SU-DHL-6 (cell line): ENCODE measurements at regions not wholly inside any gene's neighbourhood (a gene's known extent, or its start where the extent isn't known, plus 50 kb on each side); places are given as distances from the start of the nearest gene placed in this dataset.

ENCODE experiments used
- H2AFZ ChIP-seq: fragments of 200-600 bp; sonication (generic); 2 replicates; pipeline ENCODE4 v1.6.1; 2014; ENCODE audit warnings: low read depth, mild to moderate bottlenecking, moderate library complexity, mixed read lengths, antibody characterized with exemption, low read length; ENCODE audit not compliant: severe bottlenecking
- H3F3A ChIP-seq: fragments of 200-600 bp; shearing (Covaris generic); 2 replicates; pipeline ENCODE4 v1.6.0; 2016; ENCODE audit warnings: antibody characterized with exemption, mild to moderate bottlenecking; ENCODE audit not compliant: insufficient read depth
- H3K27ac ChIP-seq: fragments of 200-600 bp; sonication (generic); 2 replicates; pipeline ENCODE4 v1.5.1; 2016; ENCODE audit warnings: low read depth, mild to moderate bottlenecking, low read length, moderate library complexity, mixed read lengths
- H3K27me3 ChIP-seq: fragments of 200-600 bp; sonication (generic), shearing (Covaris generic); 2 replicates; pipeline ENCODE4 v1.6.0; 2014; ENCODE audit warnings: mild to moderate bottlenecking, low read length
- H3K36me3 ChIP-seq: fragments of 200-600 bp; sonication (generic); 2 replicates; pipeline ENCODE4 v1.6.1; 2014; ENCODE audit warnings: mild to moderate bottlenecking, low read length, mixed read lengths
- H3K4me2 ChIP-seq: fragments of 300-600, 200-600 bp; shearing (Covaris generic), sonication (generic); 2 replicates; pipeline ENCODE4 v1.6.0; 2014; ENCODE audit warnings: low read length, low read depth, mild to moderate bottlenecking; ENCODE audit not compliant: poor library complexity, severe bottlenecking
- H3K4me3 ChIP-seq: fragments of 200-600 bp; sonication (generic); 2 replicates; pipeline ENCODE4 v1.5.1; 2014; ENCODE audit warnings: antibody characterized with exemption, low read length, mild to moderate bottlenecking, mixed read lengths; ENCODE audit not compliant: insufficient read depth, poor library complexity, severe bottlenecking
- H3K79me2 ChIP-seq: fragments of 200-600 bp; sonication (generic); 2 replicates; pipeline ENCODE4 v1.6.1; 2014; ENCODE audit warnings: mild to moderate bottlenecking, low read length, moderate library complexity; ENCODE audit not compliant: insufficient read depth
- H3K9ac ChIP-seq: fragments of 200-600 bp; sonication (generic); 2 replicates; pipeline ENCODE4 v1.7.0; 2014; ENCODE audit warnings: mild to moderate bottlenecking, low read length
- H3K9me2 ChIP-seq: fragments of 200-600 bp; sonication (generic); replicated peaks from 2 replicates; pipeline ENCODE4 v1.6.1; 2014; ENCODE audit warnings: low read length; ENCODE audit not compliant: insufficient read depth
- H3K9me3 ChIP-seq: fragments of 200-600 bp; sonication (generic); 2 replicates; pipeline ENCODE4 v1.6.1; 2014; ENCODE audit warnings: low read length, mixed read lengths; ENCODE audit not compliant: insufficient read depth
- H4K20me1 ChIP-seq: fragments of 200-600 bp; sonication (generic); 2 replicates; pipeline ENCODE4 v1.6.1; 2014; ENCODE audit warnings: low read depth, mild to moderate bottlenecking, antibody characterized with exemption, low read length, moderate library complexity, mixed read lengths
- EZH2phosphoT487 ChIP-seq: fragments of 200-600 bp; sonication (generic), shearing (Covaris generic); conservative IDR thresholded peaks from 2 replicates; pipeline ENCODE4 v1.6.1; 2018; ENCODE audit warnings: mild to moderate bottlenecking, antibody characterized with exemption, low read length, moderate library complexity, mixed read lengths
- TF ChIP-seq, protein P1 (sequence below): fragments of 200-600 bp; sonication (generic); IDR thresholded peaks from one replicate; pipeline ENCODE4 v1.5.1; 2017; ENCODE audit warnings: antibody characterized with exemption, mild to moderate bottlenecking, low read length, moderate library complexity; ENCODE audit not compliant: insufficient read depth, poor library complexity, severe bottlenecking

DNA sequence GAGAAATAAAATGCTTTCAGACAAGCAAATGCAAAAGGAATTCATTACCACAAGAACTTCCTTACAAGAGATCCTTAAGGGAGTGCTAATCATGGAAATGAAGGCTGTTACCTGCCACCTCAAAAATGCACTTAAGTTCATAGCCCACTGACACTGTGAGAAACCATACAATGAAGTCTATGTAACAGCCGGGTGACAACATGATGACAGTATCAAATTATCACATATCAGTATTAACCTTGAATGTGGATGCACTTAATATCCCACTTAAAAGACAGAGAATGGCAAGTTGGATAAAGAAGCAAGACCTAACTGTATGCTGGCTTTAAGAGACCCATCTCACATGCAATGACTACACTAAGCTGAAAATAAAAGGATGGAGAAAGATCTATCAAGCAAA lies 403.4 kb upstream of the MC4R start:
- no peak overlapping the region for H2AFZ ChIP-seq
- H3K27ac ChIP-seq: no peak overlapping the region
- no peaks in the 10 kb centered on the region for H3K9me3 ChIP-seq
- H3K4me2 ChIP-seq: no peak overlapping the region
- no peaks in the 10 kb centered on the region for H3F3A ChIP-seq
- H3K79me2 ChIP-seq: no peaks in the 10 kb centered on the region
- H4K20me1 ChIP-seq: no peaks in the 10 kb centered on the region
- H3K36me3 ChIP-seq: no peaks in the 10 kb centered on the region
- TF ChIP-seq EZH2phosphoT487: no peak
- TF ChIP-seq, protein P1, sequence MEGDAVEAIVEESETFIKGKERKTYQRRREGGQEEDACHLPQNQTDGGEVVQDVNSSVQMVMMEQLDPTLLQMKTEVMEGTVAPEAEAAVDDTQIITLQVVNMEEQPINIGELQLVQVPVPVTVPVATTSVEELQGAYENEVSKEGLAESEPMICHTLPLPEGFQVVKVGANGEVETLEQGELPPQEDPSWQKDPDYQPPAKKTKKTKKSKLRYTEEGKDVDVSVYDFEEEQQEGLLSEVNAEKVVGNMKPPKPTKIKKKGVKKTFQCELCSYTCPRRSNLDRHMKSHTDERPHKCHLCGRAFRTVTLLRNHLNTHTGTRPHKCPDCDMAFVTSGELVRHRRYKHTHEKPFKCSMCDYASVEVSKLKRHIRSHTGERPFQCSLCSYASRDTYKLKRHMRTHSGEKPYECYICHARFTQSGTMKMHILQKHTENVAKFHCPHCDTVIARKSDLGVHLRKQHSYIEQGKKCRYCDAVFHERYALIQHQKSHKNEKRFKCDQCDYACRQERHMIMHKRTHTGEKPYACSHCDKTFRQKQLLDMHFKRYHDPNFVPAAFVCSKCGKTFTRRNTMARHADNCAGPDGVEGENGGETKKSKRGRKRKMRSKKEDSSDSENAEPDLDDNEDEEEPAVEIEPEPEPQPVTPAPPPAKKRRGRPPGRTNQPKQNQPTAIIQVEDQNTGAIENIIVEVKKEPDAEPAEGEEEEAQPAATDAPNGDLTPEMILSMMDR: no peak
- no peak overlapping the region for H3K4me3 ChIP-seq
- H3K9me2 ChIP-seq: no peaks in the 10 kb centered on the region
- no peaks in the 10 kb centered on the region for H3K27me3 ChIP-seq
- H3K9ac ChIP-seq: no peak overlapping the region

DNA sequence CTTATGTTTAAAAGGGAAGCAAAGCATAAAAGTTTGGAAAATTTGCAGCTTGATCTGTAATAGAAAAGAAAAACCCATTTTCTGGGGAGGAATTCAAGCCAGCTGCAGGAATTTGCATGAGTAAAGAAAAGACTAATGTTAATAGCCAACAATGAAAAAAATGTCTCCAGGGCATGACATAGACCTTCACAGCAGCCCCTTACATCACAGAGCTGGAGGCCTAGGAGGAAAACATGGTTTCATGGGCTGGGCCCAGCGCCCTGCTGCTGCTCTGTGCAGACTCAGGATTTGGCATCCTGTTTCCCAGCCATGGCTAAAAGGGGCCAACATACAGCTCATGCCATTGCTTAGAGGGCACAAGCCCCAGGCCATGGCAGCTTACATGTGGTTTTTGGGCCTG lies 411.6 kb upstream of the MC4R start:
- no peak overlapping the region for H2AFZ ChIP-seq
- TF ChIP-seq, protein P1: no peak
- TF ChIP-seq EZH2phosphoT487: no peak

DNA sequence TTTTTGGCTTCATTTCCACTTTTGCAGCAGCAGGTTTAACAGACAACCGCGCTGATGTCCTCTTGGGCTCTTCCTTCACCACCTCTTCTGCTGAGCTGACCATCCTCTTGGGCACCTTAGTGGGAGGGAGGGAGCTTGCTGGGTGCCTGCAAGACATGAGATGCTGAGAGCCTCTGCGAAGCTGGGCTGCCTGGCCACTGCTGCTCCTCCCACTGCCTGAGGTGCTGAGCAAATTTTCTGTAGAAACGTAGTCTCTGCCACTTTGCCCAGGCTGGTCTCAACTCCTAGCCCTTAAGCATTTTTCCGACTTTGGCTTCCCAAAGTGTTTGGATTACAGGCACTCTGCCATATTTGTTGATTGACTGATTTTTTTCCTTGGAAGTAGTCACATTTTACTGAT lies 422.2 kb upstream of the MC4R start:
- H3K4me2 ChIP-seq: no peak overlapping the region
- H3K9ac ChIP-seq: no peak overlapping the region
- H3K36me3 ChIP-seq: no peaks in the 10 kb centered on the region
- no peaks in the 10 kb centered on the region for H3K79me2 ChIP-seq
- no peaks in the 10 kb centered on the region for H3K9me2 ChIP-seq
- H3K27me3 ChIP-seq: no peaks in the 10 kb centered on the region
- H4K20me1 ChIP-seq: no peaks in the 10 kb centered on the region; the same call in 1 of the 2 replicates
- TF ChIP-seq, protein P1: no peak
- TF ChIP-seq EZH2phosphoT487: no peak
- H3K9me3 ChIP-seq: no peaks in the 10 kb centered on the region; the same call in 1 of the 2 replicates
- no peak overlapping the region for H3K4me3 ChIP-seq
- H3F3A ChIP-seq: no peaks in the 10 kb centered on the region
- H3K27ac ChIP-seq: no peak overlapping the region
- no peak overlapping the region for H2AFZ ChIP-seq

More for the DNA sequence above, 411.6 kb upstream of the MC4R start:
- H4K20me1 ChIP-seq: no peaks in the 10 kb centered on the region
- no peak overlapping the region for H3K4me3 ChIP-seq
- H3K9ac ChIP-seq: no peak overlapping the region
- H3K79me2 ChIP-seq: no peaks in the 10 kb centered on the region
- H3F3A ChIP-seq: no peaks in the 10 kb centered on the region
- peaks cover 3% of the 10 kb centered on the region; the same call in 1 of the 2 replicates for H3K9me3 ChIP-seq
- H3K36me3 ChIP-seq: no peaks in the 10 kb centered on the region
- H3K9me2 ChIP-seq: no peaks in the 10 kb centered on the region
- no peak overlapping the region for H3K4me2 ChIP-seq
- H3K27ac ChIP-seq: no peak overlapping the region
- no peaks in the 10 kb centered on the region for H3K27me3 ChIP-seq
